ENCODE measurements at regions not wholly inside any gene's neighbourhood (a gene's known extent, or its start where the extent isn't known, plus 50 kb on each side); places are given as distances from the start of the nearest gene placed in this dataset.
A peak's percentile ranks its signal among the peaks of the same experiment; 100 is the strongest.

DNA sequence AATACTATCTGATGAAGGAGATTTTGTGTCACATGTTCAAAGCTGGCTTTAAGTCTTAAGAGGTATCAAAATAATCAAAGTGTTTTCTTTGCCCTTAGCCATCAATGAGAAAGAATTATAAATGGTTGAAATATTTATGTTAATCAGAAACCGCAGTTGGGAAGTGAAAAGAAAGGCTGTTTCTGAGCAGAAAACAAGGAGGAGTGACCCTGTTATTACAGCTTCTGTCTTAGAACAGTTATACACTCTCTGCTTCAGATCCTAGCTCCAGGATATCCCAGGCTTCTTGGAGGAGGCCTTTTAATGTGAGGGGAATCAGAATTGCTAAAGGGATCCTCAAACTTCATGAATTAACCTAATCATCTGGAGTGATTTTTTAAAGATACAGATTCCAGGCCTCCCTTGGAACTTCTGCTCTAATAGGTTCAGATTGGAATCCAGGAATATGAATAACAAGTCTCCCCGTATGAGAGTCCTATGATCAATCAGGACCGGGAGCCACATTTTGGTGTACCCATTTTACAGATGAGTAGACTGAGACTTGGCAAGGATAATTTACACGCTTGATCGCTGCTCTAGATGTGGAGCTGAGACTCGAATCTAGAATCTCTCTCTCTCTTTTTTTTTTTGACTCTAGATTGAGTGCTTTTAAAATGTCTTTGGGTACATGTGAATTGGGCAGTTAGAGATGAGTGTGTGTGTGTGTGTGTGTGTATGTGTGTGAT lies 50.8 kb upstream of the JAG1 start:
- no peak for DNase-seq (ENCODE audit: extremely low read depth in 1 of 11, low read depth in 9 of 11, low spot score in 4 of 11)

DNA sequence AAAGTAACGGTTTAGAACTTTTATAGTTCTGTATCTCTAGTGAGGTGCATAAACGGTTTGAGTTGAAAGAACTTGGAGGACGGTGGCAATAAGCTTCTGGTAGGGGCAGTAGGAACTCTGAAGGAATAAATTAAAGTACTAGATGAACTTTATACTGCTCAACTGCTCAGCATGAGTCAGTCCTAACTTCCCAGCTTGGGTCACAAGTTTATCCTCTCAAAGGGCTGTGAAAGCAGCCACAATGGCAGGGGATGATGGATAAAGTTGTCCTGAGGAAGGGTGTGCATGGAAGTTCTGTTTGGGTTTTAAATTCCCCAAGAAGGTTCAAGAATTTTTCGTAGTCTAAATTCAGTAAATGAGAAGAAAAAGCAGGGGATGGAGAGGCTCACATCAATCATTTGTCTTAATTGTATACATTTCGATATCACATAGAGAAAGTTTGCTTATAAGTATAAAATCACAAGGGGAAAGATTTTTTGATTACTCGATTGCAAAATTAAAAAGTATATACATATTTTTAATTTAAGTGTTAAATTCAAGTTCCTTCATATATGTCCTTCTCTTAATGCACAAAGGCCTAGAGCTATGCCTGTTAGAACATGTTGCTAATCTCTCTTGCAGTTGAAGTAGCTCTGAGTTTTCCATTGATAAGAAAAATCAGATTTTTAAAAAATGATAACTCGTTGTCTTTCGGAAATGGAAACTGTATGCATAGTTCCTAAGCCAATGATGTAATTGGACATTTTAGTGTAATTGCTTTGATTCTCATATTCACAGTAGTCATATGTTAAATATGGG lies 55.3 kb upstream of the JAG1 start:
- no peak for DNase-seq (ENCODE audit: extremely low read depth in 1 of 11, low read depth in 9 of 11, low spot score in 4 of 11)

DNA sequence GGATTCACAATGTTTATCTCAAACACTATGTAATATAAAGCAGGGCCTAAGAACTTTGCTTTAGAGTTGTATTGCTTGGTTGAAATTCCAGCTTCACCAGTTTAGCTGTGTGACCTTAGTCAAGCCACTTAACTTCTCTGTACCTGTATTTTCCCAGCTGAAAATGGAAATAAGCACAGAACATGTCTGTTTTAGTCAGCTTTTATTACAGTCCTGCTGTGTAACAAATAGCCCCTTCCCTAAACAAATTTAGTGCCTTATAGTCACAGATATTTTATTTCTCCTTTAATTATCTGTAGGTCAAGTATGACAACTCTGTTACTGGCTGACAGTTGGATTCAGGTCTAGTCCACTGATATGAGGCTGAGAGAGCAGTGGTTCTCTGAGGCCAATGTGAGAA lies 56.0 kb upstream of the JAG1 start:
- no peak for DNase-seq (ENCODE audit: extremely low read depth in 1 of 11, low read depth in 9 of 11, low spot score in 4 of 11)

DNA sequence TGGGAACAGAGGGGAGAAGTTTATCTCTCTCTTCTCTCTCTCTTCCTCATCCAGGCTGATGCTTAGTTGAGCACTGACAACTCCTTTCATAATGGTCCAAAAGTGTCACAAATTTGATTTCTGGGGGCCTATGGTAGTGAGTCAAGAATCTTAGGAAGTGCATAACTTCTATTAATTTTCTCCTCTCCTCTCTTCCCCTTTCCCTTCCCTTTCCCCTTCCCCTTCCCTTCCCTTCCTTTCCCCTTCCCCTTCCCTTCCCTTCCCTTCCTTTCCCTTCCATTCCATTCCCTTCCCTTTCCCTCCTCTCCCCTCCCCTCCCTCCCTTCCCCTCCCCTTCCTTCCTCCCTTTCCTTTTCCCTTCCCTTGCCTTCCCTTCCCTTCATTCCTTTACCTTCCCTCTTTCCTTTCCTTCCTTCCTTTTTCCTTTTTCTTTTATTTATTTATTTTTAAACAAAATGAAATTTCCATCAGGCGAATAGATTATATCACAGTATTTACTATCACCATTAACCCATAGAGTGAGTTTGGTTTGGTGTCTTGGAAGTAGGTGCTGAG lies 56.9 kb upstream of the JAG1 start:
- no peak for DNase-seq (ENCODE audit: extremely low read depth in 1 of 11, low read depth in 9 of 11, low spot score in 4 of 11)

DNA sequence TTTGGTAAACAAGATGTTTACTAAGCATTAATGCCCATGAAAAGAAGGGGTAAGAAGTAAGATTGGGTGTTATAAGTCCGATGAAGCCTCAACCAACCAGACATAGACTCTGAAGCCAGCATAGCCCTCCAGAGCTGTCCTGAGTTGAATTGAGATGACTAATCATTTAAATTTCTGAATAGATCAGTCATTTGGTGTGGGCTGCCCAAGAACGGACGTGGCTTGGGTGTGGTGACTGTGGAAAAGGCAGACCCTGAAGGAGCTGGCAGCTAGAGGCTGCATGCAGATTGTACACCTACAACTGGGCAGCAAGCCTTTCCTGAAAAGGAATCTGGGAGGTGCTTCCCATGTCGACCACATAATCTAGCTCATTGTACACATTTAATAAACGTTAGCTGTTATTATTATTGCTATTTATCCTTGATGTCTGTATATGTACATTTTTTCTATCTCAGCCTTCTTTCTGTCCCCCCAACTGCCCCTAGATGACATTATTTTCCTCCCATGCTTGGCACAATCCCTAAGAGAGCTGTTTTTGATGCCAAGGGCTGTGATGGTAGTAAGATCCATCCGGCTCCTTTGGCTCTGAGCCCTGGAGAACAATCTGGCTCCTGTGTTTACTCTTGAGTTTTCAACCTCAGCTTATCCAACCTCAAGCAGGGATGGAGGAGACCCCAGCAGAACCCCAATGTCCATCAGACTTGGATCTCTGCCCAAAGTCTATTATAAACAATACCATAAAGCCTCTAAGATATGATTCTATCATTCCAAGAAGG lies 57.6 kb upstream of the JAG1 start:
- DNase-seq (ENCODE audit: extremely low read depth in 1 of 11, low read depth in 9 of 11, low spot score in 4 of 11) = no peak

DNA sequence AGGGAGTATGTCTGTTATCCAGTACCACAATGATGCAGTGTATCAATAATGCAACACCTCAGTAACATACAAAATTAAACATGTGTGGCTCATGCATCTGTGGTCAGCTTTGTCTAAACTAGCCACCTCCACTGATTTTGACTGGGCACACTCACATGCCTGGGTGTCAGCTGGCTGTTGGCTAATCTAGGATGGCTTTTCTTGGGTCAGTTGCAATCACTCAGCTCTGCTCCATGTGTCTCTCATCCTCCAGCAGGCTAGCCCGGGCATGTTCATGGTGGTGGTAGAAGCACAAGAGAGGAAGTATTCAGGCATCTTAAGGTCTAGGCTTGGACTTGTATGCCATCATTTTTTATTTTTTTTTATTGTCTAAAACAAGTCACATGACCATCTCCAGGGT lies 59.3 kb upstream of the JAG1 start:
- no peak for DNase-seq (ENCODE audit: extremely low read depth in 1 of 11, low read depth in 9 of 11, low spot score in 4 of 11)

DNA sequence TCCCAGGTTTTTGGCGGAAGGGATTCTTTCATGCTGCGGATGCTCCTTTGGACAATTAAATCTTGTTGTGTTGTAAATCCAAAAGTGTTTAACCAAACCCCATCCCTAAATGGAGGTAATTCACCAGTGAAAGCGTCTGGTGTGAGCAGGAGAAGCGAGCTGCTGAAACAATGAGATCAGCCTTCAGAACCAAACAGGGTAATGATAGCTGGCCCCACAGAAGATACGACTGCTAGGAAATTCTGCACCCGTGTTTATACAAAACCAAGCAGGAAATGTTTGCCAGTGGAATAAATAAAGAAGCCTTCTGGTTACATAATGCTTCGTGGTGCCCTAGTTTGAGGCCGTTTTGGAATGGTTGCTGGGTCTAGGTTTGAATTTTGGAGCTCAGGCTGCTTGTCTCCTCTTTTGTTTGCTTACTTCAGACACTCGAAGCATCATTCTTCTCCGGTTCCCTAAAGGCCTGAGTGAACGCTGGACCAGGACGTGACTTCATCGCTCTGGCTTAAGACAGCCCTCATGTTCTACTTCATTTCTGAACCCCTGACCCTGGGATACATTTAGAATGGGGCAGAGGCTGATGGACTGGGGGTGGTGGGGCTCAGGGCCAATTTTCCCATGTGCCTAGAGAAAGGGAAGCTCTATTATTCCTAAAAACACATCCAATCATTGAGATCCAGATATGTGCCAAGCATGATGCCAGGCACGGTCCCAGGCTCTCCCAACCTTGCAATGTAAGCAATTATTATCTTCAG lies 61.6 kb upstream of the JAG1 start:
- no peak for DNase-seq (ENCODE audit: extremely low read depth in 1 of 11, low read depth in 9 of 11, low spot score in 4 of 11)

DNA sequence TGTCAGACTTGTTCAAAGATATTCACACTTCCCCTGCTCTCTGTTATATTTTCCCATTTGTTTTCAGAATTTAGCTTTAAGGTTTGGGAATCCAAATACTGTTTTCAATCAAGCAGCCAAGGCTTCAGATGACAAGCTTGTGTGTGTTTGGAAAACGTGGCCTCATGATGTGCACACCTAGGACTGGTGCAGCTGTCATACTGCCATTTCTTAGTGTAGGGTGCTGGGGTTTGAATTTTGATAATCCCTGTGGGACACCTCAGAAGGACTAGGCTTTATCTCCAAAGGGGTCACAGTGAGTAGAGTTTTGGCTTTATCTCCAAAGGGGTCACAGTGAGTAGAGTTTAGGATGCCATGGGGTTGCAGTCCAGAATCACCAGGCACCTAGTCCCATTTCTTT lies 65.3 kb upstream of the JAG1 start:
- no peak for DNase-seq (ENCODE audit: extremely low read depth in 1 of 11, low read depth in 9 of 11, low spot score in 4 of 11)

DNA sequence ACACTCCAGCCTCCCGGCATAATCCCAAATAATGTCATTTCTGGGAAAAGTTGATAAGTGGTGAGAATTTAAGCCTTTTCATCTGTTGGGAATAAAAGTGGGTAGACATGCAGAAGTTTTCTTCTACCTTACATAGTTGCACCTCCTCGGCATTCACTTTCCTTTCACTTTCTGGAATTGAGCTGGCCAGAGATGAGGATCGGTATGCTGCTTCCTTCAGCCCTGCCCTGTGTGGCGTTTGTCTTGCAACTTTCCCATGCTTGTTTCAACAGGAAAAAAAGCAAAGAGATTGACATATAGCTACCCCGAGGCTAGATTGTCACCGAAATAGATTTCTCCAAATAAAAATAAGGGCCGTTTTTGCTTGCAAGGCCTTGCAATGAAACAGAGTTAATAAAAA lies 65.8 kb upstream of the JAG1 start:
- no peak for DNase-seq (ENCODE audit: extremely low read depth in 1 of 11, low read depth in 9 of 11, low spot score in 4 of 11)

DNA sequence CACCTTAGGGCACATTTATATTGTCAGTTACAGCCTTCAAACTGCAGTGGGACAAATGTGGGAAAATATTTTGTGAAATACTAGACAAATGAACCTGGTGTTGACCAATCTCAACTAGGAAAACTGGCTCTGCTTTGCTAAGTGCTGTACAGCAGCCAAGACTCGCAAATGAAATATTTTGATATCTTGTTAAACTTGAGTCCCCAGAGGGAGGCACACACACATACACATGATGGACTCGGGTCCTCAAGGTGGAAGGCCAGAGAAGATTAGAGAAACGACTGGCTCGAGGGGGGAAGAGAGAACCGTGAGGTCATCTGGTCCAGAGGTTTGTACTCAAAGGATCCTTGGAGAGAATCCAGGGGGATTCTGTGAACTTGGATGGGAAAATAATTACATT lies 67.3 kb upstream of the JAG1 start:
- DNase-seq (ENCODE audit: extremely low read depth in 1 of 11, low read depth in 9 of 11, low spot score in 4 of 11) = no peak

DNA sequence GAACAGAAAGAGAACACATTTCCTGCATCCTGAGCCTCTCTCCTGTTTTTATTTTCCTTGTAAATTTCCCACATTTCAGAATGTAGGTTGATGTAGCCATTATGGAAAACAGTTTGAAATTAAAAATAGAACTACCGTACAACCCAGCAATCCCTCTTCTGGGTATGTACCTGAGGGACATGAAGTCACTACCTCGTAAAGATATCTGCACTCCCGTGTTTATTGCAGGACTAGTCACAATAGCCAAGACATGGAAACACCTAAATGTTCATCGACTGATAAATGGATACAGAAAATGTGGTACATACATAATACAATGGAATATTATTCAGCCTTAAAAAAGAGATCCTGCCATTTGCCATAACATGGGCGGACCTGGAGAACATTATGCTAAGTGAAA lies 72.0 kb upstream of the JAG1 start:
- DNase-seq (ENCODE audit: extremely low read depth in 1 of 11, low read depth in 9 of 11, low spot score in 4 of 11) = no peak

DNA sequence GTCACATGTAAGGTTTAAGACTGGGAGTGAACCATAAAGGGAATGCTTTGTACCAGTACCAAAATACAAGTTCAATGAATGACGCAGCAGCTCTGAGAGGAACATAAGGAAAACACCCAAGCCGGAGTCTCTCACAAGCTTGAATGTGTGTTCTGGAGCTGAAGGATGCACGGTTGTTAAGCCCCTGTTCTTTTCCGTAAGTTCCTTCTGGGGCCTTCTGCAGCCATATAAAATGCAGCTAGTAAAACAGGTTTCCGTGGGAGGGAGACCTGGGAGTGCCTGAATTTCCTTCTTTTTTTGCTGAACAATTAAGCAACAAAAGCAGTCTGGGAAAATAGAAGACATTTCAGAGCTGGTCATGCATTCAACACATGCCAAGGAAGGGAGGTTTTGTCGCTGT lies 73.2 kb upstream of the JAG1 start:
- DNase-seq (ENCODE audit: extremely low read depth in 1 of 11, low read depth in 9 of 11, low spot score in 4 of 11) = peak in 6 of 11 donors; percentile 27 to 51 (median 40)

DNA sequence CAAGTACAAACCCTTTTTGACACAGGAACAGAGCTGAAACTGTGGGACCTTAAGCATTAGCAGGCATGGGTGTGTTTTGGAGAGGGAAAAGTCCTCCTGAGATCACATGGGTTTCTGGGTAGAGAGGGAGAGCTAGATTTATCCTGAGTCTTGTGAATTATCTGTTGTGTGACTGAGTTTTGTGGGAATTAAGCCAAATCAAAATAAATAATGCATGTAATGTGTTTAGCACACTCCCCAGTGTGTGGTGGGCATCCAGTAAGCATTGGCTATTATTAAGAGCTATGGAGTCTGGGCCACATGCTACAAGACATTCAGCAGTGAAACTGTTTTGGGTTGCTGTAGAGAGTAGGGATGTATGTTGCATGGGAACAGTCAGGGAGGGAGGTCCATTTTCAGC lies 75.3 kb upstream of the JAG1 start:
- DNase-seq (ENCODE audit: extremely low read depth in 1 of 11, low read depth in 9 of 11, low spot score in 4 of 11) = no peak

DNA sequence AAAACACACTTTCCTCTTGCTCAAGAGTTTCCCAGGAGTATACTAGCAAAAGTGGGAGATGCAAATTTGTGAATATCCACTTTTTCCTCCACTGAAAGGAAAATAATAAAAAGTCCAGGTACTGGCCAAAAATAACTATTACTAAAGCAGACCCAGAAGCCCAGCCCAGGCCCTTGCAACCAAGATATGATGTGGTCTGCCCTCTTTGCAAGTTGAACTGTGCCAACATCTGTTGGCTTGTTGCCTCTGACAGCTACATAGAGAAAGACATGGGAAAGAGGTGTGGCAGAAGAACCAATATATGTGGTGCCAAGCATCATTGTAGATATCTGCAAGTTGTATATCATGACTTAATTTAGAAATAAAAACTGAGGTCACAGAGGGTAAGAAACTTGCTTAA lies 78.4 kb upstream of the JAG1 start:
- no peak for DNase-seq (ENCODE audit: extremely low read depth in 1 of 11, low read depth in 9 of 11, low spot score in 4 of 11)

DNA sequence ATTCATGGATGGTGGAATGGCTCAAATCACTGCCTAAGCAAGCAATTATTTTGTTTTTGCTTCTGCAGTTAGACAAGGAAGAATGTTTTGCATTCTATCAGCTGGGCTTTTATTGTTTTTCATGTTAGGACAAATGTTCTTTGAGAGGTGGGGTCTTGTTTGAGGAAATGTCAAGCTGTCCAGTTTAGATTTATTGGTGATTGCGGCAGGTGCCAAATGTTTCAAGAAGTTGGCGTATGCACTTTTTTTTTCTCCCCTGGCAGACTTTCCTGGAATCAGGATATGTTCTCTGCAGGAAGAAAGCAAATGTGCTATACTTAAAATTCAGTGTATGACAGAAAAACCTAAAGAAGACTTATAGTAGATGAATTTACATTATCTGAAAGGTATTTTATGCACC lies 81.0 kb upstream of the JAG1 start:
- no peak for DNase-seq (ENCODE audit: extremely low read depth in 1 of 11, low read depth in 9 of 11, low spot score in 4 of 11)

DNA sequence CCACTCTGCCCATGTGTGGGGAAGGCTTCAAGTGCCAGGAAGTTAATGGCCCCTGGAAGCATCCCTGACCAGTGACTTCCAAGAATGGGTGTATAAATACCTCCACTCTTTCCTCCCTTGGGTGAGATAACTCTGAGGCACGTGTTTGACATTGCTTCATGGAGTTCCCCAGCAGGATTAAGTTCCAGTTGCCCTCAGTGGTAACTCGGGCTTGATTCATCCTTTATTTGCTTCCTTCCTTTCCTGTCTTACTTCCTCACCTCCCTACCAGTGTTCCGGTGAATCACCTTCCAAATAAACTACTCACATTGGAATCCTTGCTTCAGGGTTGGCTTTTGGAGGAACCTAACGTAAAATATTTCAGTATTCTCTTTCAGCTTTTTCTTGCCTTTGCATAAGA lies 84.6 kb upstream of the JAG1 start:
- no peak for DNase-seq (ENCODE audit: extremely low read depth in 1 of 11, low read depth in 9 of 11, low spot score in 4 of 11)

DNA sequence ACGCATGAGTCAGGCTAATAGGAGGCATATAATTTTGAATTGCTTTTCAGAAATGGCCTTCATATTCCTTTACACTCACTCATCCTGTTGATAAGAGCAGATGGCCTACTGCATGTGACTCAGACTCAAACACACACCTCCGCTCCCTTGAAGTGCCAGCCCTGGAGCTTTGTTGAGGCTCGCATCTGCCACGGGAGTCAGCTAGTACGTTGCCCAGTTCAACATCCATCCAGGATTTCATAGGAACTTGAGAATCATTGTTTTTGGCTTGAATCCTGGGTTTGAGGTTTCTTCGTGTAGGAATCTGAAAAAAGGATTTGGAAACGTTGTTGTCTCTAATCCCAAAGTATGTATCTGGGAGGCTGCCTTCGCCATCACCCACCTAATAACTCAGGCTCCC lies 87.4 kb upstream of the JAG1 start:
- no peak for DNase-seq (ENCODE audit: extremely low read depth in 1 of 11, low read depth in 9 of 11, low spot score in 4 of 11)

DNA sequence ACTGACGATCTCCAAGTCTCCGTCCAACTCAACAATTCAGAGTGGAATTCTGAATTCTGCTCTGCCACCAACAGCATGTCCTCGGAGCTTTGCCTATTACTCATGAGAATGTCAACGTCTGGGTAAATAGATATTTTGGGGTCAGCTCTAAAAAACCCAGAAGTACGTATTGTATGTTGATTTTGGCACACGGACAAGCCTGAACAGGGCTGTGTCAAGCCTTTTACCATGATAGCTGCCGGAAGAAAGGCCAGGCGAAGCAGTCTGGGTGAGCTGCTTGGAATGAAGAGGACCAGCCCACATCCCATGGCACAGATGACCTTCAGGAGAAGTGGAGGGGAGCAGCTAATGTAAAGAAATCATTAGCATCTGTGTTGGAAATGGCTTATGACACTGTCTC lies 88.0 kb upstream of the JAG1 start:
- DNase-seq (ENCODE audit: extremely low read depth in 1 of 11, low read depth in 9 of 11, low spot score in 4 of 11) = no peak

DNA sequence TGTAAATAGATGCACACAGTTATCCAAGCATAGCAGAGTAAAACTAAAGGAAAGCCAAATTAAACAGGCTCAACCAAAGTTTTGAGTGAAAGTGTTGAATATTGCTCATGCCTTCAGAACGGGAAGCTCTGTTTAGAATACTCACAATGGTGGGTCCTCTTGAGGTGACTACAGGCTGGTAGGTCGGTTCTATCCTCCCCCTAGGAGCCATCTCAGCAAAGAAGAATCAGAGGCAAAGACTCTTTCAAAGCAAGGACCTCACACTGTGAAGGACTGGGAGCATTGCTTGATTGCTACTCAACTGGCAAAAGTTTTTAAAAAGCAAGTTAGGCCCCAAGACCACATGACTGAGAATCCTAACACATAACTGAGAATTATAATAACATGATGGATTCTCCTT lies 88.4 kb upstream of the JAG1 start:
- no peak for DNase-seq (ENCODE audit: extremely low read depth in 1 of 11, low read depth in 9 of 11, low spot score in 4 of 11)

Measured in renal cortex interstitium (tissue), 11 donors.